H4 (cell line): ENCODE measurements at regions not wholly inside any gene's neighbourhood (a gene's known extent, or its start where the extent isn't known, plus 50 kb on each side); places are given as distances from the start of the nearest gene placed in this dataset.

ENCODE experiments used
- DNase-seq: peaks from one replicate; pipeline ENCODE4 v3.0.0-alpha.2; 2015; ENCODE audit warnings: low spot score

DNA sequence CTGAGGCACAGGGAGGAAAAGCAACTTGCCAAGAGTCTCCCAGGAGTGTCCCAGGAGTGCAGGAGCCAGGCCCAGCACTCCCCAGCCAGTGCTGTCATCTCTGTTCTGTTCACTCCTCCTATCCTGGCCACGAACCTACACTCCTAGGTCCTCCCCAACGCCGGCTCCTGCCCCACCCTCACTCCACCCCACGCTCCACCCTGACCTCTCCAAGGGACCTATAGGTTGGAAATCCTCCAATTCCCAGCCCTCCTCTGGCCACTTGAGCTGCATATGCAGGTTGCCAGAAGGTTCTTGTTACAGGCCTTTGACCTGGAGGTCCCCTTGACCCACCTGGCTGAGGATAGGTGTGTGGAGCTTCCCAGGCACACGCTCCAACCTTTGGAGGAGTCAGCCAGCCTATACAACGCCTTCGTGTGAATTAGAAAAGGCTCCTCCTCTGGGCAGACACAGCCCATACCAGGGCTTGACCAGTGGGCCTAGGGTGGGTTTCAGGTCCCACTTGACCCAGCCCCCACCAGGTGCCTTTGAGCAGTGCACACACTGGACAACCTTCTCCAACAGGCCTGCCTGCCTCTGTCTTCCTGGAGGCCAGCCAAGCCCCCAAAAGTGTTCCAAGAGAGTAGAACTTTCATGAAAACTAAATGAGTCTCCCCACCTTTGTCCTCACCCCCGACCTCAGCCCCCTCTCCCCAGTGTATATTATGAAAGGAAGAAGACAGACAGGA, 167.2 kb upstream of the TLE3 start:
- no peak for DNase-seq

DNA sequence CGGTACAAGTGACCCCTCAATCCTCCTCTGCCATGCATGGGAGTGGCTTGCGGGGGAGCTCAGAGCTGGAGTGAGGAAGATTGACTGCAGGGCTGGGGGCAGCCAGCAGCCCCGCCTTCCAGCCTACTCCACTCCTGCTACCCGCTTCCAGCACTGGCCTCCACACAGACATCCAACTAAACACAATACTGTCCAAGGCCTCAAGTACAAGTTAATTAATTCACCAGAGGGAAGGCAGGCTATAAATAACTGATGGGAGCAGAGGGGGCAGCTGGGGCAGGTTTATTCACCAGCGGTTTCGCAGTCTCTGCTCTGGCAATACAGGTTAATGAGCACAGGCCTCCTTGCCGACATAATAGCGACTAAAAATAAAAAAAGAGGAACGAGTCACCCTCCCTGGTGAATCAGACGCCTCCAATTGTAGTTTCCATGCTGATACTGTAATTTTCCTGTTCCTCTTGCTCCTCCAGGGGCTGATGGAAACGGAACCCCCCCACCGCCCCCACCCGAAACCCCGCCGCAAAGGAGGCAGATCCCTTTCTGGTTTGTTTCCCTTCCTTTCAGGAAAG, 166.4 kb upstream of the TLE3 start:
- no peak for DNase-seq

- DNase-seq, result no peak
Measured at GRCh38 chr15:70262591-70263274, 165.0 kb upstream of the TLE3 start.

GRCh38 chr15:70262171-70262570, 164.5 kb upstream of the TLE3 start:
- no peak for DNase-seq

DNA sequence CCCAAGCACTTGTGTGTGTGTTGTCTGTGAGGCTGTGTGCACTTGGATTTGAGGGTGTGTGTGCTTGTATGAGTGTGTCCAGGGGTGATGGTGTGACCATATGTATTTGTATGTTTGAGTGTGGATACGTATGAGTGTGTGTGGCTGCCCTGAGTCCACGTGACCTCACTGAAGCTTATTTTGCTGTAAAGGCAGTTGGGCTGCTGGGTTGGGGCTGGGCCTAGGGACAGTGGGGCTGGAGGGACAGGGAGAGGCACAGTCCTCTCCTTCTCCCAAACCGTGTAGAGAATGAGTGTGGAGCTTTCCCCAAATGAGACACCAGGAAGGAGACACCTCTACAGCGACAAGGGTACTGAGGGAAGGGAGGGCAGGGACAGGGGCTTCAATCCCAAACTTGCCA, 163.4 kb upstream of the TLE3 start:
- DNase-seq, result no peak

DNA sequence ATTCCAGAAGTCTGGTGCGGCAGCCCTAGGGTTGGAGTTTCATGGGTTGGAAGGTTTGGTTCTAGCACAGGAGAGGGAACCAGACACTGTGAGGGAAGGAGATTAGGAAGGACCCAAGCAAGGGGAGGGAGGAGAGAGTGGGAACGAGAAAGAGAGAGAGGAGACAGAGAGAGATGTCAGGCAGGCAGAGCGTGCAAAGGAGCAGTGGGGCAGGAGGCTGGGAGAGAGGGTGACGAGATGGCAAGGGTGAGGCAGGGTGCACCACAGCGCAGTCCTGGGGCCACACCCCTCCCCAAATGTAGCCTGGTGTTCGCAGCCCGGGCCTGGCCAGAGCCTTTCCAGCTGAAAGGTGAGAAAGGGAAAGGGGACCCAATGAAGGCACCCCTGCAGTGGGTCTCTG, 162.9 kb upstream of the TLE3 start:
- no peak for DNase-seq

- peak; percentile 19 for DNase-seq
Measured at GRCh38 chr15:70259640-70260508, 162.2 kb upstream of the TLE3 start.

- DNase-seq, result peak; percentile 34
Measured at GRCh38 chr15:70259028-70259424, 161.3 kb upstream of the TLE3 start.

DNA sequence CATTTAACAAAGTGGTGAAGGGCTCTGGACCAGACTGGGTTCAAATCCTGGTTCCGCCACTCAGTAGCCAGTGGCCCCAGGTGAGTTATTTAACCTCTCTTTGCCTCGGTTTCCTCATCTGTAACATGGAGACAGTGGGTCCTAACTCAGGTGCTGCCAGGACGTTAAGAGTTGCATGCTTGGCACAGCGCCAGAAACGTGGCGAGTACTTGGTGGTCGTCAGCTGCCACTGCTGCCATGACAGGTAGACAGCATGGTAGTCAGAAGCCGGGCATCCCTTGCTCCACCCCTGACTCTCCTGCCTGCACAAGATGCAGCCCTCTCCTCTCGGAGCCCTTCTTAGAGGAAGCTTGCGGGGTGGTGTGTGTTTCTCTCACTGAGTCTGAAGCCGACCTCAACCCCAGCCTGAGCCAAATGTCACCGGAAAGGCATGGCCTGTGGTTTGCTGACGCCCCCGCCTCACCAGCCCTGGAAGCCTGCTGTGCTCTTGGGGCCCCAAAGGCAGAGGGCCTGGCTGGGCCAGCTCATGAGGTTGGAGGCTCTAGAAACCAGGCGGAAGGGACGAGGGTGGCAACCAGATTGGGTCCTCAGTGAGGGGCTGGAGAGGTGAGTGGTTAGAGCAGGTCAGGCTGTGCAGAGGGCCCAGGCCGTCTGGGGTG, 160.8 kb upstream of the TLE3 start:
- DNase-seq, result no peak

- DNase-seq, result no peak
Measured at GRCh38 chr15:70257573-70258248, 160.0 kb upstream of the TLE3 start.

GRCh38 chr15:70257047-70257446, 159.3 kb upstream of the TLE3 start:
- no peak for DNase-seq

GRCh38 chr15:70254311-70254869, 156.7 kb upstream of the TLE3 start:
- no peak for DNase-seq

GRCh38 chr15:70253461-70254156, 155.9 kb upstream of the TLE3 start:
- no peak for DNase-seq

DNA sequence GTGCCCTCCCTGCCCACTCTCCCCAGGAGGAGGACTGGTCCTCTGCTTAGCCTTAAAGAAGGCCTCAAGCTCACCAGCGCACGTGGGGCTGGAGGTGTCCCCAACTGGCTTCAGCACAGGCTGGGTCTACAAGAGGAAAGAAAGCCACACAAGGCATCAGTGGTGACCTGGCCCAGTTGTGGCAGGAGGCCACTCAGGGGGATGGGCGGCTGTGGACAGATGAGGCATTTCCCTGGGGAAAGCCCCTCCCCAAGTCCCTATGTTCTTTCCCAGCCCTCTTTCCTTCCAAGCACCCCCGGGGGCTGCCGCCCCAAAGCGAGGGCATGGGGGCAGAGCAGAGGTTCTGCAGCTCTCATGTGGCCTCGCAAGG, 155.2 kb upstream of the TLE3 start:
- DNase-seq, result no peak

DNA sequence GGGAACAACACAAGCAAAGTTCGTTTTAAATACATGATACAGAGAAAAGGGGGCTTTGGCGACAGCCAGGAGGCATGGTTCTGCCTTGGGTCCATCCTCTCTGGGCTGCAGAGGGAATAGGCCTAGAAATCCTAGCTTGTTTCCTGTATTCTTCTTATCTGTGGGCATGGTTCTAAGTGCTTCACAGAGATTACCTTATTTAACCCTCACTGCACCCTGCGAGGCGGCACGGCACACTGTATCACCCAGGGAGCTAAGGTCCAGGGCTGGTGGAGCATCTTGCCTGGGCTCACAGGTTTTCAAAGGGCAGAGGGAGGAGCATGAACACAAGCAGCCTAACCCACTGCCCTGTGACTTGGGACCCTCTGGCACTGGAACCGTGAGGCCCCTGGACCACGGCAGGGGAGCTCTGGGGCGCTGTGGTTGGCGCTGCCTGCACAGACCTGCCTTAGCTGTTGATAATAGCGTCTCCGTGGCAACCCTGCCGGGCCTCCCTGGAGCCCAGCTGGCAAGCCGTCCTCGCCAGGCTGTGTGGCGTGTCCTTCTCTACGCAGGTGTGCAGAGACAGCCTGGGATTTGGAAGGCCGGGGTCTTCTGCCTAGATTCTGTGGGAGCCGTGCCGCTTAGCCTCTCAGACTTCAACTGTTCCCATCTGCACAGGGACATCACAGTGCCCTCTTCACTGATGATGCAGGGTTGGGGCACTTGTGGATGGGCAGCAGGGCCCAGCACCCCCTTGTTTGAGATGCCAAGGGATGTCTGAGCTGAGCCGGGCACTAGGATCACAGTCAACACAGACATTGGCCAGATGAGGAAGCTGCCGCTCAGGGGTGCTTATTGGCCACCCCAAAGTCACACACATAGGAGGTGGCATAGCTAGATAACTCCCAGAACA, 154.6 kb upstream of the TLE3 start:
- no peak for DNase-seq

DNA sequence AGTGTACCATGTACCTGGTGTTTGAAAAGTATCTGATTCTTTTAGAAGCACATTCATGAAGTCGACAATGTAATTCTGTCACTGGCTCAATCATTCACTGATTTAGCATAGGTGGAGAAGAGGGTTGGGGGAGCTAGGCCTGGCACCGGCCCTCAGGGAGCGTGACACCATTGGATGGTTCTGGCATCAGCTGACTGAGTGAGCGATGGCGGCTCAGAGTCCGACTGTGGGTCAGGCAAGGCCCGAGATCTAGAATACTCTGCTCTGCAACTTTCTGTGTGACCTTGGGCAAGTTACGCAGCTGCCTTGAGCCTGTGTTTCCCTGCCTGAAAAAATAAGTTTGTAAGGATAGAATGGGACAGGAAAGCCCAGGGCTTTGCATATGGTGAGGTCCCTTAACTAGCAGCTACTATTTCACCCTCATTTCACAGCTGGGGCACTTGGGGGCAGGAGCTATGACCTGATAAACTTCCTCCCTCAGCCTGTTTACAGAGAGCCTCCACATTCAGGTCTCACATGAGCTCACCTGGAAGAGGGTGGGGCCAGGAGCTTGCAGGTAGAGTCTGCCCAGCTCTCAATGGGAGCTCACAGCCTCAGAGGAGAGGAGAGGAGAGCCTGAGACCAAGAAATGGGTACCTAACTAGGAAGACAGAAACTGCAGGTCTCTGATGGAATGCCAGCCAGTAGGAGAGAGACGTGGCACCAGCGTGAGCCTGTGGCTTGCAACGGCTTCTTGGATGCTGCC, 153.7 kb upstream of the TLE3 start:
- DNase-seq, result no peak

DNA sequence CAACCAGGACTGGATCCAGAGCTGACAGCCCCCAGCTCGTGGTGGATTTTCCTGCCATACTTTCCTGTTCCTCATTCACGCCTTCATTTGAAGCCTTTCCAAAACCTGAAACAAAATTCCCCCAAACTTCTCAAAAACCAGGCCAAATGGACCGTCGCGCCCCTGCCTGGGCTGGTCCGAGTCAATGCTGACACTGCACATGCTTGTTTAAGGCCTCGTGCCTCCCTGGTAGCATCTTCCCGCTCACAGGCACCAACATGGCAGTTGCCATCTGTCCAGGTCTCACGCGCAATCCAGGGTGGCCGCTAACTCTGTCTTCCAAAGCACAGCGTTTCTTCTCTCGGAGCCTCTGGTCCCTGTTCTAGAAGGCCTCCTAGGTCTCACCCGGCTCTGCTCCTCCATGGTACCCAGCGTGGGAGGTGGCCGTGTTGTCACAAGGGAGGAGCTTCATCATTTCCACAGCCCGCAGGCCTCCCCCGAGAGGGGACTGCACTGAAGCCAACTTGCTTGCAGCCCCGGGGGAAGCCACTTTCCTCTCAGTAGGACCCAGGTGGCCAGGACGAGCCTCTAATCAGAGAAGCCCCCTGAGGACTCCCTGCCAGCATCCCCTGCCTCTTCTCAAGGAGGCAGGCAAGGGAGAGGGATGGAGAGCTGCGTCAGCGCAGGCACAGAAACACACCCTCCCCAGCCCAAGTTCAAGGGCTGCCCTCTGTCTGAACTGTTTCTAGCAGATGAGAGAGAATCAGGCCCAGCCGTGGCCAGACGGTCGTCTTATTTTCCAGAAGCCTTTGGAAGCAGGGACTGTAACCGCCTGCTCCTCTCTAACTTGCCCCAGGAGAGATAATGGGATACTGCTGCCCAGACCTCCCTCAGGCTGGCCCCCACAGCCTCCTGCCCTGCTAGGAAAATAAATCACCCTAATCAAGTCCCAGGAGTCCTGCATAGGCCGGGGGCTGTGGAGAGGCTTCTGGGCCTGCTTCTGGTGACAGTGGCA, 152.8 kb upstream of the TLE3 start:
- DNase-seq, result no peak
